HCT116 (cell line): ENCODE measurements at regions not wholly inside any gene's neighbourhood (a gene's known extent, or its start where the extent isn't known, plus 50 kb on each side); places are given as distances from the start of the nearest gene placed in this dataset.
A peak's percentile ranks its signal among the peaks of the same experiment; 100 is the strongest.

Experiments used
- ATAC-seq: fragments of 200-7000 bp; cut with Tn5 transposase; 2 replicates; pipeline ENCODE4 v1.9.1; 2020; ENCODE audit warnings: mild to moderate bottlenecking, moderate library complexity
- BruUV-seq: library from RNA; stranded (reverse); fragments of 400-500 nt; replicated peaks from 2 replicates; lab custom pipeline; 2021; lab: Mats Ljungman, UMichigan
- CTCF ChIA-PET: fragments of 300-600 bp; sonication (Branson Sonifier 250); formaldehyde crosslinking; loops from one replicate; lab custom pipeline; 2021; ENCODE audit warnings: antibody characterized with exemption; lab: Charles Lee
- POLR2A ChIA-PET: fragments of 300-600, 350-600 bp; sonication (Branson Sonifier 250); formaldehyde crosslinking; loops from one replicate; lab custom pipeline; 2021; ENCODE audit warnings: antibody characterized with exemption; lab: Charles Lee
- RAD21 ChIA-PET, 2 experiments: fragments of 300-600 bp; sonication (Branson Sonifier 250); formaldehyde crosslinking; loops; one replicate each; lab custom pipeline; 2023; ENCODE audit warnings: low total read pairs in 2 of 2; ENCODE audit not compliant: uncharacterized antibody in 2 of 2, unreplicated experiment in 2 of 2, low non-redundant PET in 1 of 2; lab: Charles Lee
- DNase-seq: peaks from one replicate; pipeline ENCODE4 v3.0.0-alpha.2; 2010; ENCODE audit warnings: low read depth, low spot score
- H2AFZ ChIP-seq: fragments of 200-600 bp; shearing (Covaris generic), sonication (generic); 2 replicates; pipeline ENCODE4 v1.6.1; 2017; ENCODE audit warnings: low read depth, mixed run types, mixed read lengths, antibody characterized with exemption, low read length; ENCODE audit not compliant: poor library complexity, severe bottlenecking
- H3K27ac ChIP-seq: 2 replicates; pipeline ENCODE4 v1.5.1; 2012; ENCODE audit warnings: low read depth, low read length
- H3K27me3 ChIP-seq: fragments of 200-600 bp; sonication (generic); 2 replicates; pipeline ENCODE4 v1.6.1; 2016; ENCODE audit warnings: mixed run types, low read length, mixed read lengths; ENCODE audit not compliant: insufficient read depth
- H3K36me3 ChIP-seq, 2 experiments: fragments of 200-500 bp in 1 of 2; fragments of 200-600 bp in 1 of 2; sonication (Bioruptor generic) in 1 of 2; sonication (generic) in 1 of 2; 2 replicates each; pipeline versions ENCODE4 v1.5.1 to v1.6.1; 2014 to 2016; ENCODE audit warnings: low read length in 2 of 2, inconsistent platforms in 1 of 2, mixed read lengths in 1 of 2, mixed run types in 1 of 2; ENCODE audit not compliant: insufficient read depth in 2 of 2, control insufficient read depth in 1 of 2
- H3K4me1 ChIP-seq, 2 experiments: fragments of 200-600 bp in 1 of 2; sonication (generic) in 1 of 2; 2 replicates each; pipeline versions ENCODE4 v1.5.1 to v1.6.1; 2012 to 2017; ENCODE audit warnings: low read length in 2 of 2, inconsistent platforms in 1 of 2, mild to moderate bottlenecking in 1 of 2, mixed read lengths in 1 of 2, mixed run types in 1 of 2, moderate library complexity in 1 of 2; ENCODE audit not compliant: insufficient read depth in 2 of 2, control insufficient read depth in 1 of 2
- H3K4me2 ChIP-seq: fragments of 200-600 bp; sonication (generic); 2 replicates; pipeline ENCODE4 v1.6.1; 2017; ENCODE audit warnings: mixed run types, low read length, mixed read lengths
- H3K4me3 ChIP-seq, 2 experiments: fragments of 200-600 bp in 1 of 2; sonication (generic) in 1 of 2; replicated peaks in 1 of 2; 2 replicates each; pipeline ENCODE4 v1.5.1; 2011 to 2016; ENCODE audit warnings: low read length in 2 of 2, control low read depth in 1 of 2, low read depth in 1 of 2, mild to moderate bottlenecking in 1 of 2, mixed read lengths in 1 of 2, mixed run types in 1 of 2
- H3K79me2 ChIP-seq: fragments of 200-600 bp; sonication (generic); 2 replicates; pipeline ENCODE4 v1.6.1; 2017; ENCODE audit warnings: mild to moderate bottlenecking, mixed run types, low read length, moderate library complexity, mixed read lengths; ENCODE audit not compliant: insufficient read depth
- H3K9ac ChIP-seq: fragments of 200-600 bp; sonication (generic); 2 replicates; pipeline ENCODE4 v1.6.1; 2016; ENCODE audit warnings: low read length, mixed read lengths
- H3K9me2 ChIP-seq: fragments of 200-600 bp; sonication (generic), shearing (Covaris generic); 2 replicates; pipeline ENCODE4 v1.6.1; 2017; ENCODE audit warnings: mixed run types, mild to moderate bottlenecking, moderate library complexity; ENCODE audit not compliant: insufficient read depth
- H3K9me3 ChIP-seq, 2 experiments: fragments of 200-500 bp in 1 of 2; fragments of 200-600 bp in 1 of 2; sonication (Bioruptor generic) in 1 of 2; sonication (generic) in 1 of 2; 2 replicates each; pipeline ENCODE4 v1.6.1; 2014 to 2017; ENCODE audit warnings: low read length in 2 of 2, mixed read lengths in 2 of 2, inconsistent platforms in 1 of 2, low read depth in 1 of 2, mild to moderate bottlenecking in 1 of 2, mixed run types in 1 of 2, moderate library complexity in 1 of 2; ENCODE audit not compliant: control insufficient read depth in 1 of 2, insufficient read depth in 1 of 2
- H4K20me1 ChIP-seq: fragments of 200-600 bp; sonication (generic), shearing (Covaris generic); 2 replicates; pipeline ENCODE4 v1.6.1; 2017; ENCODE audit warnings: mixed run types, mild to moderate bottlenecking, moderate library complexity; ENCODE audit not compliant: insufficient read depth
- ATF3 ChIP-seq: IDR thresholded peaks from 2 replicates; pipeline ENCODE4 v1.6.1; 2012
- CTCF ChIP-seq, 3 experiments: fragments of 200-600 bp in 1 of 3; sonication (generic) in 1 of 3; IDR thresholded peaks in 2 of 3; conservative IDR thresholded peaks in 1 of 3; 2 replicates each; pipeline ENCODE4 v1.5.1; 2012 to 2017; ENCODE audit warnings: low read depth in 2 of 3, low read length in 2 of 3, antibody characterized with exemption in 1 of 3, borderline replicate concordance in 1 of 3, control low read depth in 1 of 3, mild to moderate bottlenecking in 1 of 3, mixed read lengths in 1 of 3, mixed run types in 1 of 3, moderate library complexity in 1 of 3; ENCODE audit not compliant: insufficient read depth in 1 of 3
- ELF1 ChIP-seq: IDR thresholded peaks from 2 replicates; pipeline ENCODE4 v1.6.1; 2012; ENCODE audit warnings: low read depth, borderline replicate concordance
- EZH2 ChIP-seq: fragments of 200-600 bp; sonication (generic); IDR thresholded peaks from 2 replicates; pipeline ENCODE4 v1.6.1; 2017; ENCODE audit warnings: antibody characterized with exemption, mixed run types
- EZH2phosphoT487 ChIP-seq: fragments of 200-600 bp; IDR thresholded peaks from 2 replicates; pipeline ENCODE4 v1.6.1; 2018; ENCODE audit warnings: antibody characterized with exemption, borderline replicate concordance
- JUND ChIP-seq: IDR thresholded peaks from 2 replicates; pipeline ENCODE4 v1.6.1; 2012
- MAX ChIP-seq: IDR thresholded peaks from 2 replicates; pipeline ENCODE4 v1.6.1; 2012
- RAD21 ChIP-seq: IDR thresholded peaks from 2 replicates; pipeline ENCODE4 v1.6.1; 2012; ENCODE audit warnings: low read depth, mild to moderate bottlenecking
- REST ChIP-seq: IDR thresholded peaks from 2 replicates; pipeline ENCODE4 v1.6.1; 2012; ENCODE audit warnings: low read depth
- SP1 ChIP-seq: IDR thresholded peaks from 2 replicates; pipeline ENCODE4 v1.6.1; 2012; ENCODE audit warnings: low read depth
- SRF ChIP-seq: IDR thresholded peaks from 2 replicates; pipeline ENCODE4 v1.6.1; 2012; ENCODE audit warnings: low read depth
- TCF7L2 ChIP-seq: IDR thresholded peaks from 2 replicates; pipeline ENCODE4 v1.7.0; 2011; ENCODE audit warnings: borderline replicate concordance, inconsistent platforms; ENCODE audit not compliant: insufficient read depth, insufficient read length; ENCODE audit errors: extremely low read depth
- ZBTB33 ChIP-seq: IDR thresholded peaks from 2 replicates; pipeline ENCODE4 v1.6.1; 2011; ENCODE audit warnings: mild to moderate bottlenecking, low read length, moderate library complexity; ENCODE audit not compliant: insufficient replicate concordance; ENCODE audit errors: extremely low read depth
- intact Hi-C: fragments of 100-400 bp; cut with micrococcal nuclease; formaldehyde crosslinking; loops from 2 replicates; pipeline ENCODE4 v1.10.0; 2022

GRCh38 chr6:141675957-141676356 is 456.8 kb upstream of the GJE1 start (continued):
- TF ChIP-seq CTCF (IDR thresholded peaks at IDR 0.05 in 2 of 3, conservative IDR thresholded peaks at IDR 0.05 in 1 of 3; ENCODE audit: borderline replicate concordance in 1 of 3, insufficient read depth in 1 of 3, low read depth in 2 of 3, low read length in 2 of 3) (peak; percentile 24 to 51 (median 29); a peak in 4 of 6 replicates), REST (no peak), ATF3 (no peak), JUND (no peak), EZH2 (no peak)

- Histone ChIP-seq H4K20me1 (no peaks in the 10 kb centered on the region), H3K4me3 (no peak overlapping the region), H3K4me2 (no peak overlapping the region), H3K27me3 (no peaks in the 10 kb centered on the region), H2AFZ (no peak overlapping the region), H3K9me3 (no peaks in the 10 kb centered on the region), H3K4me1 (no peaks in the 10 kb centered on the region), H3K27ac (no peak overlapping the region), H3K36me3 (no peaks in the 10 kb centered on the region), H3K9ac (no peak overlapping the region), H3K9me2 (peaks cover 2% of the 10 kb centered on the region; the same call in 1 of the 2 replicates), H3K79me2 (no peaks in the 10 kb centered on the region)
- ChIA-PET CTCF (no interaction called here), RAD21 (no interaction called here), POLR2A (no interaction called here)
- DNase-seq (no peak), ATAC-seq (no peak)
- intact Hi-C loops: no loop called here
- BruUV-seq: no TSS peak
- TF ChIP-seq SP1 (no peak), ELF1 (no peak), TCF7L2 (no peak), MAX (no peak), RAD21 (no peak), ZBTB33 (no peak), CTCF (IDR thresholded peaks at IDR 0.05 in 2 of 3, conservative IDR thresholded peaks at IDR 0.05 in 1 of 3; ENCODE audit: borderline replicate concordance in 1 of 3, insufficient read depth in 1 of 3, low read depth in 2 of 3, low read length in 2 of 3) (no peak), EZH2phosphoT487 (no peak), SRF (no peak)
Measured at GRCh38 chr6:141669141-141669540, 463.6 kb upstream of the GJE1 start.
